ES-I3 (cell line): ENCODE measurements at regions not wholly inside any gene's neighbourhood (a gene's known extent, or its start where the extent isn't known, plus 50 kb on each side); places are given as distances from the start of the nearest gene placed in this dataset.

Experiments used
- H3K36me3 ChIP-seq: 2 replicates; pipeline ENCODE4 v1.6.1; 2013; ENCODE audit warnings: mild to moderate bottlenecking, low read length, control low read depth, moderate library complexity; ENCODE audit not compliant: insufficient read depth
- H3K4me1 ChIP-seq: 2 replicates; pipeline ENCODE4 v1.6.1; 2013; ENCODE audit warnings: mild to moderate bottlenecking, control low read depth, low read length; ENCODE audit not compliant: insufficient read depth
- H3K9ac ChIP-seq: 2 replicates; pipeline ENCODE4 v1.6.1; 2013; ENCODE audit warnings: low read depth, mild to moderate bottlenecking, low read length, moderate library complexity
- H3K9me3 ChIP-seq: 2 replicates; pipeline ENCODE4 v1.6.1; 2013; ENCODE audit warnings: mild to moderate bottlenecking, low read length, moderate library complexity; ENCODE audit not compliant: control insufficient read depth, insufficient read depth

DNA sequence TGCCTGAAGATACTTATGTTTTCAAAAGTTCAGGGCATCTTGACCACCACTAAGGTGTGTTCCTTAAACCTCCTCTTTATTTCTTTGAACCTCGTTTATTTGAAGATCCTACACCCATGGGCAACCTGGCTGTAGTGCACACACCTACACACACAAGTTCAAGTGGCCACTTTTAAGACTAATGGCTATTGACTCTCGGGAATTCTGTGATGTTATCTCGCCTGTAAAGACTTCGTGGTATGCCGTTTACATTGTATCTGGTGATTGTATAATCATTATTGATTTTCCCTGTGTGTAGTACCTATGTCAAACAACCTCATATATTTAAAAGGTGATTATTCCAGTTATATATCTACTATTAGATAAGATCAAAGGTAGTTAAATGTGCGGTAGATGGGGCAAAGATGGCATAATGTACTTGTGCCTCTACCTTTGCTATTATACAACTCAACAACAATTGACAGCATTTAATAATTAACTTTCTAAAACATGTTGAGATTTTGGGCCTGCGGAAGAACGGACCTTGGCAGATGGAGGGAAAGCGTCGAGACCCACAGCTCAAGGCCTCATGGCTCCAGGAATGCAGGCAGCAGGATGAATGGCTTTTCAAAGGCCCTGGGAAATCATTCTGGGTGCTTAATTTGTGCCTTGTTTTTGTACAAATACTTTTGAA is 51.4 kb upstream of the IRX2 start:
- Histone ChIP-seq H3K9me3 (no peaks in the 10 kb centered on the region), H3K4me1 (no peaks in the 10 kb centered on the region), H3K36me3 (no peaks in the 10 kb centered on the region), H3K9ac (no peak overlapping the region)

DNA sequence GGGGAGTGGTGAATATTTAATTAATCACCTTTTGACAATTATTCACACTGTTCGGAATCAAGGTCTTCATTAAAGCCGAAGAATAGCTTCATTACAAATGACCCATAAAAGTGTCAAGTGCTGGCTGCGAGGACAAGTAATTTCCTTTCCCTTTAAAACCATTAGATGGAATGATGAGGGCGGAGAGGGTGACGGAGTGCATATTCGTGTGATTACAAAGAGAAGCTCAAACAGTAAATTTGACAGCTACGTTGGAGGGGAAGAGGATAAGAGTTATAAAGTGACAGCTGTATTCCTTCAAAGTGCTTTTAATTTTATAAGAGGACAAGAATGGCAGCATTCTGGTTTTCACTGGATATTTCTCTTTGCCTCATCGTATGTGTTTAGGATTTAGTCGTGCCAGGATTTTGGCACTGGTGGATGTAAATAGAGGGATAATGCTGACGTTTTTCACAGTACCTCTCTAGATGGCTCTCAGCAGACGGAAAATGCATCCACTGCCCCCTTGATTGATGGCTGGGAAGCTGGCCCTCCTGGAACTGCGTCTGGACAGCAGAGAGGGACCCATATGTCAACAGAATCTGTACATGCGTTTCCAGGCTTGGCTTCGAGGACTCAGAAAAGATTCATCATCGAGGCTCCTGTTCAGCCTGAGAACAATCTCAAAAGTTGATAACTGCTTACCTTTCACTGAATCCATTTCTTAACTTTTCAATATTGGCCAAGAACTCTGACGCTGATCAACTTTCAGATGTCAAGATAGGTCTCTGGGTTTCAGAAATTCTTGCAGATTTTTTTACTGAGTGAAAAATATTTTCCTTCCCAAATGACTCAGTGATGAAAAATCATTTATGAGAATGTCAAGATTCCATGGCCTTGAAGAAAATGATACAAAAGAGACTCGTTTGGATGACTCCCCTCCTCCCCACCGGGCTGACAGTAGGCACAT is 50.4 kb upstream of the IRX2 start:
- Histone ChIP-seq H3K36me3 (no peaks in the 10 kb centered on the region), H3K4me1 (no peaks in the 10 kb centered on the region), H3K9ac (no peak overlapping the region), H3K9me3 (no peaks in the 10 kb centered on the region)
